ENCODE measurements at regions not wholly inside any gene's neighbourhood (a gene's known extent, or its start where the extent isn't known, plus 50 kb on each side); places are given as distances from the start of the nearest gene placed in this dataset.

GRCh38 chr1:220331318-220331717 is 59.1 kb upstream of the RAB3GAP2 start:
- no peaks in the 10 kb centered on the region for H3K9me3 Mint-ChIP-seq
- H3K27ac Mint-ChIP-seq: peak overlapping the region; percentile 11
- no peak overlapping the region for H3K4me3 Mint-ChIP-seq
- no peak for DNase-seq
- H3K4me1 Mint-ChIP-seq: no peaks in the 10 kb centered on the region
- no peaks in the 10 kb centered on the region for H3K36me3 Mint-ChIP-seq
- ATAC-seq (replicated peaks): no peak
- peaks cover 0 to 7% of the 10 kb centered on the region in 2 donors for H3K27me3 Mint-ChIP-seq

DNA sequence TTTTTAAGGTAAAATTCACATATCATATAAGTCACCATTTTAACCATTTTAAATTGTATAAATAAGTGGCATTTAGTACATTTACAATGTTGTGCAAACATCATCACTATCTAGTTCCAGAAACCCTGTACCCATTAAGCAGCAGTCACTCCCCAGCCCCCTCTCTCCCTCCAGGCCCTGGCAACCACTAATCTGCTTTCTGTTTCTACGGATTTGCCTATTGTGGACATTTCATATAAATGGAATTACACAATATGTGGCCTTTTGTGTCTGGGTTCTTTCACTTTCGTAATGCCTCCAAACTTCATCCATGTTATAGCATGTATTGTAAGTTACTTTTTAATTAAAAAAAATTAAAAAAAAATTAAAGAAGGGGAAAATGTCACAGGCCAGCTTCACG is 58.0 kb upstream of the RAB3GAP2 start:
- no peak overlapping the region for H3K27ac Mint-ChIP-seq
- no peak overlapping the region for H3K4me3 Mint-ChIP-seq
- ATAC-seq (replicated peaks): no peak
- no peaks in the 10 kb centered on the region for H3K36me3 Mint-ChIP-seq
- no peak for DNase-seq
- no peaks in the 10 kb centered on the region for H3K9me3 Mint-ChIP-seq
- H3K4me1 Mint-ChIP-seq: no peaks in the 10 kb centered on the region
- peaks cover 0 to 7% of the 10 kb centered on the region in 2 donors for H3K27me3 Mint-ChIP-seq

GRCh38 chr1:220327106-220327505 is 54.9 kb upstream of the RAB3GAP2 start:
- ATAC-seq (replicated peaks) (no peak), DNase-seq (no peak)
- H3K9me3 Mint-ChIP-seq: no peaks in the 10 kb centered on the region
- no peak overlapping the region for H3K4me3 Mint-ChIP-seq
- no peaks in the 10 kb centered on the region for H3K4me1 Mint-ChIP-seq
- H3K27ac Mint-ChIP-seq: no peak overlapping the region
- H3K36me3 Mint-ChIP-seq: no peaks in the 10 kb centered on the region
- peaks cover 4 to 12% of the 10 kb centered on the region in 2 donors for H3K27me3 Mint-ChIP-seq

GRCh38 chr1:220326578-220326977 is 54.3 kb upstream of the RAB3GAP2 start:
- DNase-seq (no peak), ATAC-seq (replicated peaks) (no peak)
- Mint-ChIP-seq H3K36me3 (no peaks in the 10 kb centered on the region), H3K4me3 (no peak overlapping the region), H3K9me3 (no peaks in the 10 kb centered on the region), H3K4me1 (no peaks in the 10 kb centered on the region), H3K27me3 (peaks cover 4 to 12% of the 10 kb centered on the region in 2 donors), H3K27ac (no peak overlapping the region)

GRCh38 chr1:220325306-220325995 is 53.2 kb upstream of the RAB3GAP2 start:
- Mint-ChIP-seq H3K4me3 (no peak overlapping the region), H3K27ac (no peak overlapping the region), H3K9me3 (no peaks in the 10 kb centered on the region), H3K27me3 (peaks cover 4 to 16% of the 10 kb centered on the region in 2 donors), H3K36me3 (no peaks in the 10 kb centered on the region), H3K4me1 (no peaks in the 10 kb centered on the region)
- no peak for DNase-seq
- no peak for ATAC-seq (replicated peaks)

DNA sequence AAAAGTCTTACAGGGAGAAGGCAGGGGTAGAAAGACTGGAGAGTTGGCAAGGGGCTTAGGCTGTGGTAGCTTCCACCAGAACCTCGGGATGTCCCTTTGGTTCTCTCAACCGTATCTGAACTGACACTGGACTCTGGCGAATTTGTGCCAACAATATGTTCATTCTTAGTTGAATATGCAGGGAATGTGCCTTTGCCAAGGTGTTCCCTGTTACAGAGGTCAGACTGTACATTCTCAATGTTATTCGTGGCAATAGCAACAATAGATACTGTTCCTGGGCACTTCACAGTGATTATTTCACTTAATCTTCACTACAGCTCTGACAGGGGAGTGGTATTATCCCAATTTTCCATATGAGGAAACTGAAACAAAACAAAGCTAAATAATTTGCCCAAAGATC is 51.5 kb upstream of the RAB3GAP2 start:
- H3K27ac Mint-ChIP-seq: no peak overlapping the region
- ATAC-seq (replicated peaks): no peak
- no peak overlapping the region for H3K4me3 Mint-ChIP-seq
- no peaks in the 10 kb centered on the region for H3K4me1 Mint-ChIP-seq
- no peak for DNase-seq
- peaks cover 4 to 16% of the 10 kb centered on the region in 2 donors for H3K27me3 Mint-ChIP-seq
- no peaks in the 10 kb centered on the region for H3K9me3 Mint-ChIP-seq
- no peaks in the 10 kb centered on the region for H3K36me3 Mint-ChIP-seq

GRCh38 chr1:220322570-220322969 is 50.3 kb upstream of the RAB3GAP2 start:
- Mint-ChIP-seq H3K4me3 (no peak overlapping the region), H3K4me1 (no peaks in the 10 kb centered on the region), H3K27ac (no peak overlapping the region), H3K9me3 (no peaks in the 10 kb centered on the region), H3K36me3 (no peaks in the 10 kb centered on the region), H3K27me3 (peaks cover 5 to 10% of the 10 kb centered on the region in 2 donors)
- no peak for ATAC-seq (replicated peaks)
- DNase-seq: no peak

Data from stimulated activated naive B cell treated with anti-CD40 and anti-IgM and Interleukin-4, amounts not matched to agents 10 μg/mL and 1 μg/mL and 100 μg/mL, for 72 hours (primary cell).